ENCODE measurements at regions not wholly inside any gene's neighbourhood (a gene's known extent, or its start where the extent isn't known, plus 50 kb on each side); places are given as distances from the start of the nearest gene placed in this dataset.
A peak's percentile ranks its signal among the peaks of the same experiment; 100 is the strongest.
"Not testable (repeated sequence)": the region's sequence is repeated elsewhere in the genome, so short reads cannot be mapped to it uniquely, and the experiment has no call there.

DNA sequence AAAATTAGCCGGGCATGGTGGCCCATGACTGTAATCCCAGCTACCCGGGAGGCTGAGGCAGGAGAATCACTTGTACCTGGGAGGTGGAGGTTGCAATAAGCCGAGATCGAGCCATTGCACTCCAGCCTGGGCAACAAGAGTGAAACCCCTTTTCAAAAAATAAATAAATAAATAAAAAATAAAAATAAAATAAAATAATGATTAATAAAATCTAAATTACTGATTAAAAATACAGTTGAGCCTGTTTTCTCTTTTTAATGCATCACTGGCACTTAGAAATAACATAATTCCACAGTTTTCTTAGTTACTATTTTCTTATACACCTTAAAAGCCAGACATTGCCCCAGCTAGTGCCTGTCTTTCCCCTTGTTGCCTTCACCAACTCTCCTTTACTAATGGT, 922.8 kb upstream of the GJE1 start:
- ATAC-seq (ENCODE audit: low FRiP score) = no peak
- WGBS, 2 donors = 98 to 99% methylated on average over 4 of the region's 4 CpGs
- Histone ChIP-seq H3K27ac (ENCODE audit: low read depth in 1 of 2, low read length in 2 of 2) (no peak overlapping the region), H3K36me3 (ENCODE audit: control insufficient read depth in 1 of 2, insufficient read depth in 2 of 2, low read length in 1 of 2) (no peaks in the 10 kb centered on the region), H3K4me3 (ENCODE audit: low read length in 2 of 2) (no peak overlapping the region), H3K9me3 (ENCODE audit: control insufficient read depth, low read length) (no peaks in the 10 kb centered on the region), H3K4me1 (ENCODE audit: control insufficient read depth in 1 of 2, insufficient read depth in 2 of 2, low read length in 2 of 2) (peaks cover 0 to 4% of the 10 kb centered on the region in 2 donors), H3K27me3 (ENCODE audit: control insufficient read depth in 1 of 2, insufficient read depth in 2 of 2, low read length in 1 of 2) (no peaks in the 10 kb centered on the region)
- intact Hi-C loops (cut with DNase I) = no loop called here
- DNase-seq = no peak

DNA sequence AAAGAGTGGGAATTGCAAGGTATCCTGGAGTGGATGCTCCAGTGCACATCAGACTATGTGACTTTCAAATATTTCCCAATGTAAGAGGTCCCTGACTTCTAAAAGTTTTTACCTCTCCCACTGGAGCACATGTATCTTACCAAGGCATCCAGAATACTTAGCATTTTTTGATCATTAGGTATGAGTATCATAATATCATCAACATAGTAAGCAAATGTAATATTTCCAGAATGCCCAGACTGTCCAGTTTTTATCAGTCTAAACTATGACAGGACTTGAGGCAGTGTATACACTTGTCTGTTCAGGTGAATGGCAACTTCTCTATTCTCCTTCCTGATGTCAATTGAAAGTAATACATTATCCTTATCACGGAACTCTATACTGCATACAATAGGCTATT, 924.6 kb upstream of the GJE1 start:
- H3K36me3 ChIP-seq (ENCODE audit: control insufficient read depth in 1 of 2, insufficient read depth in 2 of 2, low read length in 1 of 2) = no peaks in the 10 kb centered on the region
- H3K4me1 ChIP-seq (ENCODE audit: control insufficient read depth in 1 of 2, insufficient read depth in 2 of 2, low read length in 2 of 2) = peaks cover 1 to 4% of the 10 kb centered on the region in 2 donors
- H3K9me3 ChIP-seq (ENCODE audit: control insufficient read depth, low read length) = peaks cover 1% of the 10 kb centered on the region
- 96 to 97% methylated on average over 1 of the region's 1 CpG for WGBS, 2 donors
- no peak overlapping the region for H3K4me3 ChIP-seq (ENCODE audit: low read length in 2 of 2)
- no peak for DNase-seq
- no peak overlapping the region for H3K27ac ChIP-seq (ENCODE audit: low read depth in 1 of 2, low read length in 2 of 2)
- H3K27me3 ChIP-seq (ENCODE audit: control insufficient read depth in 1 of 2, insufficient read depth in 2 of 2, low read length in 1 of 2) = no peaks in the 10 kb centered on the region
- no peak for ATAC-seq (ENCODE audit: low FRiP score)
- intact Hi-C loops (cut with DNase I) = no loop called here

DNA sequence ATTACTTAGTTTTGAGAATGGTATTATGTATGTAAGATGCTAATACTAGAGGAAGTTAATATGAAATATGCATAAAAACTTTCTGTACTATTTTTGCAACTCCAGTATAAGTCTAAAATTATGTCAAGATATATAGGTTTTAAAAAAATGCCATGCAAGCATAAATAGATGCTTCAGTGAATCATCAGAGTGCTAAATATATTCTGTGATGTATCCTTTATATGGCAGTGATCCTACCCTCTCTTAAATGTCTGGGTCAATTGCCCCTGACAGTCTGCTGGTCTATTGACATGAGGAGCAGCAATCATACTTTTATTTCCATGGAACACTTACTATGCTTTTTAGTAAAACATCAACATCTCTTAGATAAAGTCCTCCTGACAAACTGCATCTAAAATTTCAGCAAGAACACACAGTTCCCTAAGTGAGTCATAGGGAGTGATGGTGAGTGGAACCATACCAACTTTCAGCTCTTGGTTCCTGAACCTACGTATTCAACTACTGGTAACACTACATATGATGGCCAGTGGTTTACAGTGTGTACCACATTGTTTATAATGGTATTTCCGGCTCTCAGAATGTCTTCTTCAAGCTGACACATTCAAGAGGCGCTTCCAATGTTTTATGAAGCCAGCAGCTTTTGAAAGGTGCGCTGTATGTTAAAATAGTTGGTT, 928.7 kb upstream of the GJE1 start:
- WGBS, 2 donors = 71 to 82% methylated on average over 4 of the region's 4 CpGs
- ATAC-seq (ENCODE audit: low FRiP score) (no peak), DNase-seq (no peak)
- H3K9me3 ChIP-seq (ENCODE audit: control insufficient read depth, low read length) = peaks cover 1% of the 10 kb centered on the region
- no peaks in the 10 kb centered on the region for H3K36me3 ChIP-seq (ENCODE audit: control insufficient read depth in 1 of 2, insufficient read depth in 2 of 2, low read length in 1 of 2)
- no peak overlapping the region for H3K4me3 ChIP-seq (ENCODE audit: low read length in 2 of 2)
- H3K27me3 ChIP-seq (ENCODE audit: control insufficient read depth in 1 of 2, insufficient read depth in 2 of 2, low read length in 1 of 2) = no peaks in the 10 kb centered on the region
- peaks cover 1 to 4% of the 10 kb centered on the region in 2 donors for H3K4me1 ChIP-seq (ENCODE audit: control insufficient read depth in 1 of 2, insufficient read depth in 2 of 2, low read length in 2 of 2)
- intact Hi-C loops (cut with DNase I) = no loop called here
- no peak overlapping the region for H3K27ac ChIP-seq (ENCODE audit: low read depth in 1 of 2, low read length in 2 of 2)

DNA sequence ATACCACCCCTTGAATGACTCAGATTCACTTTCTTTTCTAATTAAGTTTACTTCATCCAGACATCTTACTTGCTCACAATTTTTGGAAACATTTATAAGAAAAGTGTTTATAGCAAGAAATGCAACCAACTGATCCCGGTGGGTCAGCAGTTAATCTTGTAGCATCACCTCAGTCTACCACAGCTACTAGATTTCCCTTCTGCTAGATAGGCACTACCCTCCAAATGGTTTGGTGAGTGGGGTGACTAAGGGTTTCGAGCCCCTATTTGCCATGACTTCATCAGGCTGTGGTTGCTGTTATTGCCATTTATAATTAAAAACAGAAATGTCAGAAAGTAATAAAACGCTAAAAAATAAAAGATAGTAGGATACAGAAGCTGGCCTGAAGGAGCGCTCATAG, 930.1 kb upstream of the GJE1 start:
- Histone ChIP-seq H3K4me3 (ENCODE audit: low read length in 2 of 2) (no peak overlapping the region), H3K36me3 (ENCODE audit: control insufficient read depth in 1 of 2, insufficient read depth in 2 of 2, low read length in 1 of 2) (no peaks in the 10 kb centered on the region), H3K9me3 (ENCODE audit: control insufficient read depth, low read length) (peaks cover 1% of the 10 kb centered on the region), H3K4me1 (ENCODE audit: control insufficient read depth in 1 of 2, insufficient read depth in 2 of 2, low read length in 2 of 2) (peaks cover 0 to 1% of the 10 kb centered on the region in 2 donors), H3K27ac (ENCODE audit: low read depth in 1 of 2, low read length in 2 of 2) (no peak overlapping the region), H3K27me3 (ENCODE audit: control insufficient read depth in 1 of 2, insufficient read depth in 2 of 2, low read length in 1 of 2) (no peaks in the 10 kb centered on the region)
- ATAC-seq (ENCODE audit: low FRiP score) (no peak), DNase-seq (no peak)
- 97 to 98% methylated on average over 4 of the region's 4 CpGs for WGBS, 2 donors
- intact Hi-C loops (cut with DNase I) = no loop called here

DNA sequence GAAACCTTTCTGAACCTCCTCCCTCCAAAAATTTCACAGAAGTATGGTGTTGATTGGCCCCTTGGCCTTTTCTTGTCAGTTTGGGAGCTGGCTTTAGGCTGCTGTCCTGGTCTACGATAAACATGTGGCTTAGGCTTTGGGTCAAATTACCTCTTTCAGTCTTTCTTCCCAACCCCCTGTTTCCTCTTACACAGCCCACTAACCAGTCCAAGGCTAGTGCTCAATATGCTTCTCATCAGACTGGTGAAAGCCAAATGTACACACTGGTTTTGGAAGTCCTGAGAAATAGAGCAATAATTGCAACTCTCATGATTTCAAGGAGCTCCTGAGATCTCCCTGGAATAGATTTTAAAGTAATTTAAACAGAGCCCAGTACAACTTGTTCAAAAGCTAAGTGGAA, 933.7 kb upstream of the GJE1 start:
- Histone ChIP-seq H3K4me3 (ENCODE audit: low read length in 2 of 2) (no peak overlapping the region), H3K36me3 (ENCODE audit: control insufficient read depth in 1 of 2, insufficient read depth in 2 of 2, low read length in 1 of 2) (no peaks in the 10 kb centered on the region), H3K9me3 (ENCODE audit: control insufficient read depth, low read length) (no peaks in the 10 kb centered on the region), H3K27ac (ENCODE audit: low read depth in 1 of 2, low read length in 2 of 2) (peak overlapping the region; percentile 33 to 97), H3K4me1 (ENCODE audit: control insufficient read depth in 1 of 2, insufficient read depth in 2 of 2, low read length in 2 of 2) (no peaks in the 10 kb centered on the region), H3K27me3 (ENCODE audit: control insufficient read depth in 1 of 2, insufficient read depth in 2 of 2, low read length in 1 of 2) (no peaks in the 10 kb centered on the region)
- no peak for DNase-seq
- 0 to 5% methylated on average over 1 of the region's 1 CpG for WGBS, 2 donors
- no peak for ATAC-seq (ENCODE audit: low FRiP score)
- intact Hi-C loops (cut with DNase I) = no loop called here

DNA sequence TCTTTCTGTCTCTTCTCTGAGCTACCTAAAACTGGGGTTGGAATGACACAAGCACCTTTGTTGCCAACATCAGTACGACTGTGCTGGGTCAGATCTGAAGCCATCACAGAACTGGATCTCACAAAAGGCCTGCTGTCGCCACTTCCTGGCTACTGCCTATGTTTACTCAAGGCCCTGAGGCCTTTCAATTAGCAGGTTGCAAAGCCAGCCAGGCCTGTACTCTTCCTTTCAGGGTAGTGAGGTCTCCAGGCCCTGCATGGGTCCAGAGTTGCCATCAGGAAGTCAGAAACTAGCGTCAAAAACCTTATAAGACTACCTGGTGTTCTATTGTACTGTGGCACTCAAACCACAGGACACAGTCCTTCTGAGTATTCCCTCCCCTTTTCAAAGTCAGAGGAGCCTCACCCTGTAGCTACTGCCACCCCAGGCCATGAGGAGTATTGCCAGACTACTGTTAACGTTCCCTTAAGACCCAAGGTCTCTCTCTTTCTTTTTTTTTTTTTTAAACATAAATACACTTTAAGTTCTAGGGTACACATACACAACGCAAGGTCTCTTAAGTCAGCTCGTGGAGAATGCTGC, 937.4 kb upstream of the GJE1 start:
- Histone ChIP-seq H3K27ac (ENCODE audit: low read depth in 1 of 2, low read length in 2 of 2) (no peak overlapping the region), H3K27me3 (ENCODE audit: control insufficient read depth in 1 of 2, insufficient read depth in 2 of 2, low read length in 1 of 2) (no peaks in the 10 kb centered on the region), H3K36me3 (ENCODE audit: control insufficient read depth in 1 of 2, insufficient read depth in 2 of 2, low read length in 1 of 2) (no peaks in the 10 kb centered on the region), H3K4me1 (ENCODE audit: control insufficient read depth in 1 of 2, insufficient read depth in 2 of 2, low read length in 2 of 2) (no peaks in the 10 kb centered on the region), H3K9me3 (ENCODE audit: control insufficient read depth, low read length) (no peaks in the 10 kb centered on the region), H3K4me3 (ENCODE audit: low read length in 2 of 2) (no peak overlapping the region)
- ATAC-seq (ENCODE audit: low FRiP score) (no peak), DNase-seq (no peak)
- 83 to 84% methylated on average over 6 of the region's 6 CpGs for WGBS, 2 donors
- intact Hi-C loops (cut with DNase I) = no loop called here

DNA sequence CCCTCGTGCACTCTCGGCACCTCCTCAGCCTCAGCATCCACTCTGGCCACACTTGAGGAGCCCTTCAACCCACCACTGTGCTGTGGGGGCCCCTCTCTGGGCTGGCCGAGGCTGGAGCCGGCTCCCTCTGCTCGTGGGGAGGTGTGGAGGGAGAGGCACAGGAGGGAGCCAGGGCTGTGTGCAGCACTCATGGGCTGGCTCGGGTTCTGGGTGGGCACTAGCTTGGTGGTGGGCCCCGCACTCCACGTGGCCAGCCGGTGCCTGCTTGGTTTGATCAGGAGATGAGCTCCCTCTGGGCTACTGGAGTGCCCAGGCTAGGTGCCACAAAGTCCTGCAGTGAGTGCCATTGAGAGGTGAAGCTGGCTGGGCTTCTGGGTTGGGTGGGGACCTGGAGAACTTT, 949.4 kb upstream of the GJE1 start:
- Histone ChIP-seq H3K9me3 (ENCODE audit: control insufficient read depth, low read length) (peaks cover 2% of the 10 kb centered on the region), H3K36me3 (ENCODE audit: control insufficient read depth in 1 of 2, insufficient read depth in 2 of 2, low read length in 1 of 2) (no peaks in the 10 kb centered on the region), H3K27me3 (ENCODE audit: control insufficient read depth in 1 of 2, insufficient read depth in 2 of 2, low read length in 1 of 2) (no peaks in the 10 kb centered on the region), H3K27ac (ENCODE audit: low read depth in 1 of 2, low read length in 2 of 2) (no peak overlapping the region), H3K4me1 (ENCODE audit: control insufficient read depth in 1 of 2, insufficient read depth in 2 of 2, low read length in 2 of 2) (no peaks in the 10 kb centered on the region), H3K4me3 (ENCODE audit: low read length in 2 of 2) (no peak overlapping the region)
- no peak for ATAC-seq (ENCODE audit: low FRiP score)
- 93 to 98% methylated on average over 9 of the region's 9 CpGs for WGBS, 2 donors
- DNase-seq = no peak
- intact Hi-C loops (cut with DNase I) = no loop called here

DNA sequence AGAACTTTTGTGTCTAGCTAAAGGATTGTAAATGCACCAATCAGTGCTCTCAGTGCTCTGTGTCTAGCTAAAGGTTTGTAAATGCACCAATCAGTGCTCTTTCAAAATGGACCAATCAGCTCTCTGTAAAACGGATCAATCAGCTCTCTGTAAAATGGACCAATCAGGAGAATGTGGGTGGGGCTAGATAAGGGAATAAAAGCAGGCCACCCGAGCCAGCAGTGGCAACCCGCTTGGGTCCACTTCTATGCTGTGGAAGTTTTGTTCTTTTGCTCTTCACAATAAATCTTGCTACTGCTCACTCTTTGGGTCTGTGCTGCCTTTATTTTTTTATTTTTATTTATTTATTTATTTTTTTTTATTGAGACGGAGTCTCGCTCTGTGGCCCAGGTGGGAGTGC, 957.3 kb upstream of the GJE1 start:
- H3K4me3 ChIP-seq (ENCODE audit: low read length in 2 of 2); H3K4me1 ChIP-seq (ENCODE audit: control insufficient read depth in 1 of 2, insufficient read depth in 2 of 2, low read length in 2 of 2); DNase-seq; ATAC-seq (ENCODE audit: low FRiP score); H3K27ac ChIP-seq (ENCODE audit: low read depth in 1 of 2, low read length in 2 of 2); H3K36me3 ChIP-seq (ENCODE audit: control insufficient read depth in 1 of 2, insufficient read depth in 2 of 2, low read length in 1 of 2); intact Hi-C loops (cut with DNase I); H3K9me3 ChIP-seq (ENCODE audit: control insufficient read depth, low read length); H3K27me3 ChIP-seq (ENCODE audit: control insufficient read depth in 1 of 2, insufficient read depth in 2 of 2, low read length in 1 of 2): not testable (repeated sequence)
- WGBS, 2 donors = 96% methylated on average over 5 of the region's 5 CpGs

DNA sequence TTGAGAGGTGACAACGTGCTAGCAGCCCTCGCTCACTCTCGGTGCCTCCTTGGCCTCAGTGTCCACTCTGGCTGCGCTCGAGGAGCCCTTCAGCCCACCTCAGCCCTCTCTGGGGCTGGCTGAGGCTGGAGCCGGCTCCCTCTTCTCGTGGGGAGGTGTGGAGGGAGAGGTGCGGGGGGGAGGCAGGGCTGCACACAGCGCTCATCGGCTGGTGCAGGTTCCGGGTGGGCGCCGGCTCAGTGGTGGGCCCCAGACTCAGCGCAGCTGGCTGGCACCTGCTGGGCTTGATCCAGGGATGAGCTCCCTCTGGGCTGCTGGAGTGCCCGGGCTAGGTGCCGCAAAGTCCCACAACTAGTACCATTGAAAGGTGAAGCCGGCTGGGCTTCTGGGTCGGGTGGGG, 957.8 kb upstream of the GJE1 start:
- 97% methylated on average over 18 of the region's 18 CpGs for WGBS, 2 donors
- ATAC-seq (ENCODE audit: low FRiP score) = peak; percentile 54

More for the DNA sequence above, 957.8 kb upstream of the GJE1 start:
- intact Hi-C loops (cut with DNase I) = no loop called here
- no peaks in the 10 kb centered on the region for H3K36me3 ChIP-seq (ENCODE audit: control insufficient read depth in 1 of 2, insufficient read depth in 2 of 2, low read length in 1 of 2)
- DNase-seq = no peak
- H3K27ac ChIP-seq (ENCODE audit: low read depth in 1 of 2, low read length in 2 of 2) = no peak overlapping the region
- H3K9me3 ChIP-seq (ENCODE audit: control insufficient read depth, low read length) = peaks cover 1% of the 10 kb centered on the region
- H3K4me1 ChIP-seq (ENCODE audit: control insufficient read depth in 1 of 2, insufficient read depth in 2 of 2, low read length in 2 of 2) = no peaks in the 10 kb centered on the region
- H3K27me3 ChIP-seq (ENCODE audit: control insufficient read depth in 1 of 2, insufficient read depth in 2 of 2, low read length in 1 of 2) = no peaks in the 10 kb centered on the region
- no peak overlapping the region for H3K4me3 ChIP-seq (ENCODE audit: low read length in 2 of 2)
